ENCODE measurements at regions not wholly inside any gene's neighbourhood (a gene's known extent, or its start where the extent isn't known, plus 50 kb on each side); places are given as distances from the start of the nearest gene placed in this dataset.
A peak's percentile ranks its signal among the peaks of the same experiment; 100 is the strongest.

GRCh38 chr1:58919226-58919958 is 135.5 kb upstream of the JUN start:
- POLR2A ChIA-PET, result interaction anchor here (0.6 to 2.6 kb wide), 6 partner anchors 8 to 138 kb away, joined by 3 to 7 read pairs (median 4); no protein-coding TSS in a partner anchor
- Histone ChIP-seq H3K4me3 (no peak overlapping the region), H3K79me2 (ENCODE audit: control insufficient read depth, insufficient read depth, low read length) (no peaks in the 10 kb centered on the region), H3K27ac (ENCODE audit: extremely low read depth, low read depth, low read length) (no peak overlapping the region), H3K9me1 (ENCODE audit: control insufficient read depth, insufficient read depth, low read length) (no peaks in the 10 kb centered on the region), H3K9me3 (replicated peaks; ENCODE audit: control insufficient read depth, insufficient read depth, low read depth, low read length) (no peaks in the 10 kb centered on the region), H3K4me2 (ENCODE audit: insufficient read depth, low read length) (no peak overlapping the region), H3K36me3 (ENCODE audit: control insufficient read depth, insufficient read depth, low read length) (no peaks in the 10 kb centered on the region), H4K20me1 (replicated peaks; ENCODE audit: control insufficient read depth, insufficient read depth, low read length) (no peaks in the 10 kb centered on the region), H3K9ac (ENCODE audit: insufficient read depth in 1 of 2, low read depth in 2 of 2, low read length in 2 of 2) (no peak overlapping the region), H3K27me3 (ENCODE audit: control insufficient read depth in 2 of 2, insufficient read depth in 2 of 2, low read length in 2 of 2) (no peaks in the 10 kb centered on the region), H3K4me1 (replicated peaks in 1 of 2; ENCODE audit: control insufficient read depth in 2 of 2, insufficient read depth in 2 of 2, low read length in 2 of 2) (peaks cover 0 to 5% of the 10 kb centered on the region in 2 experiments; a peak in 2 of 5 replicates), H2AFZ (ENCODE audit: low read depth, low read length) (0 out of 2 replicates have a peak overlapping the region, but pooled peaks have one; percentile 22)
- no peak for TF ChIP-seq NKRF (IDR thresholded peaks at IDR 0.05; ENCODE audit: borderline replicate concordance)
- TF ChIP-seq THAP12 (CRISPR knock-in tag; IDR thresholded peaks at IDR 0.05), result no peak
- TF ChIP-seq ZFP1 (CRISPR knock-in tag; IDR thresholded peaks at IDR 0.05), result no peak
- TF ChIP-seq SRSF9 (IDR thresholded peaks at IDR 0.05; ENCODE audit: borderline replicate concordance, low read depth, low read length), result no peak
- TF ChIP-seq LCOR (CRISPR knock-in tag; IDR thresholded peaks at IDR 0.05), result no peak
- no peak for TF ChIP-seq CBFB (CRISPR knock-in tag; IDR thresholded peaks at IDR 0.05)
- TF ChIP-seq USF1 (CRISPR knock-in tag; IDR thresholded peaks at IDR 0.05), result no peak
- TF ChIP-seq MAFF (IDR thresholded peaks at IDR 0.05; ENCODE audit: low read length), result no peak
- FAIRE-seq (no peak), DNase-seq (ENCODE audit: extremely low read depth in 1 of 4, low spot score in 3 of 4) (no peak), ATAC-seq (peak; percentile 44)
- no TSS peak for BruUV-seq (replicated peaks)
- intact Hi-C loops (cut with micrococcal nuclease) (no loop called here), in situ Hi-C loops (cut with MboI) (no loop called here)
- CTCF ChIA-PET (ENCODE audit: low intra/inter-chr PET ratio), result no interaction called here
- WGBS (ENCODE audit: insufficient coverage, low coverage, missing lambda C conversion rate), result 61% methylated on average over 8 of the region's 9 CpGs
